K562 (cell line): ENCODE measurements at regions not wholly inside any gene's neighbourhood (a gene's known extent, or its start where the extent isn't known, plus 50 kb on each side); places are given as distances from the start of the nearest gene placed in this dataset.

Source experiments
- ATAC-seq: fragments of 200-7000 bp; cut with Tn5 transposase; 3 replicates; pipeline ENCODE4 v1.9.1; 2020; ENCODE audit warnings: moderate library complexity
- BruUV-seq: library from RNA; stranded (reverse); fragments of 400-500 nt; replicated peaks from 2 replicates; lab custom pipeline; 2021; lab: Mats Ljungman, UMichigan
- CTCF ChIA-PET: fragments of 300-600 bp; formaldehyde crosslinking; extraction: SDS; loops from one replicate; lab custom pipeline; 2021; ENCODE audit warnings: low intra/inter-chr PET ratio; lab: Yijun Ruan, JAX
- POLR2A ChIA-PET: fragments of 300-600, 350-650 bp; sonication (Branson Sonifier 250); formaldehyde crosslinking; extraction: SDS; loops from one replicate; lab custom pipeline; 2021; ENCODE audit warnings: antibody characterized with exemption, inconsistent platforms; lab: Yijun Ruan, JAX
- DNase-seq, 4 experiments: peaks; one replicate each; pipeline versions ENCODE4 v3.0.0 to v3.0.0-alpha.2; 2011 to 2018; ENCODE audit warnings: low spot score in 3 of 4, mixed read lengths in 3 of 4; ENCODE audit errors: extremely low read depth in 1 of 4
- FAIRE-seq: peaks from 2 replicates; lab custom pipeline; 2011; peaks lifted over from hg19 to GRCh38; lab: Jason Lieb, UNC
- H2AFZ ChIP-seq: 2 replicates; pipeline ENCODE4 v1.6.0; 2011; ENCODE audit warnings: low read depth, low read length, control low read depth, inconsistent platforms
- H3K27ac ChIP-seq: fragments of 200-600 bp; 3 replicates; pipeline ENCODE4 v1.8.0; 2011; ENCODE audit warnings: low read depth, mild to moderate bottlenecking, control low read depth, inconsistent platforms, low read length, moderate library complexity, mixed read lengths; ENCODE audit errors: extremely low read depth
- H3K27me3 ChIP-seq, 2 experiments: fragments of 300-600 bp in 1 of 2; 2 replicates in 1 of 2; 3 replicates in 1 of 2; pipeline versions ENCODE4 v1.6.0 to v1.8.0; 2011; ENCODE audit warnings: inconsistent platforms in 2 of 2, low read length in 2 of 2, mild to moderate bottlenecking in 1 of 2, mixed read lengths in 1 of 2, moderate library complexity in 1 of 2; ENCODE audit not compliant: control insufficient read depth in 2 of 2, insufficient read depth in 2 of 2
- H3K36me3 ChIP-seq: fragments of 300-600 bp; 3 replicates; pipeline ENCODE4 v1.8.0; 2011; ENCODE audit warnings: mild to moderate bottlenecking, low read length, inconsistent platforms; ENCODE audit not compliant: control insufficient read depth, insufficient read depth
- H3K4me1 ChIP-seq, 2 experiments: fragments of 200-600 bp in 1 of 2; replicated peaks in 1 of 2; 2 replicates in 1 of 2; 3 replicates in 1 of 2; pipeline versions ENCODE4 v1.5.1 to v1.8.0; 2011; ENCODE audit warnings: inconsistent platforms in 2 of 2, low read length in 2 of 2, mild to moderate bottlenecking in 1 of 2, mixed read lengths in 1 of 2, moderate library complexity in 1 of 2; ENCODE audit not compliant: control insufficient read depth in 2 of 2, insufficient read depth in 2 of 2
- H3K4me2 ChIP-seq: 2 replicates; pipeline ENCODE4 v1.6.1; 2011; ENCODE audit warnings: low read length, control low read depth, inconsistent platforms, mixed read lengths; ENCODE audit not compliant: insufficient read depth
- H3K4me3 ChIP-seq: fragments of 200-600 bp; sonication (generic), shearing (Covaris generic); 2 replicates; pipeline ENCODE4 v1.5.1; 2016; ENCODE audit warnings: control low read depth, inconsistent platforms
- H3K79me2 ChIP-seq: fragments of 200-600 bp; 3 replicates; pipeline ENCODE4 v1.8.0; 2011; ENCODE audit warnings: low read length, inconsistent platforms; ENCODE audit not compliant: control insufficient read depth, insufficient read depth
- H3K9ac ChIP-seq, 2 experiments: 2 replicates each; pipeline versions ENCODE4 v1.6.0 to v1.6.1; 2011; ENCODE audit warnings: low read depth in 2 of 2, low read length in 2 of 2, control low read depth in 1 of 2, inconsistent platforms in 1 of 2, mild to moderate bottlenecking in 1 of 2, mixed read lengths in 1 of 2; ENCODE audit not compliant: insufficient read depth in 1 of 2
- H3K9me1 ChIP-seq: one replicate; pipeline ENCODE4 v1.6.0; 2011; ENCODE audit warnings: inconsistent platforms, mild to moderate bottlenecking, low read length, moderate library complexity; ENCODE audit not compliant: control insufficient read depth, insufficient read depth
- H3K9me3 ChIP-seq: replicated peaks from 2 replicates; pipeline ENCODE4 v1.5.1; 2011; ENCODE audit warnings: low read depth, low read length, inconsistent platforms; ENCODE audit not compliant: control insufficient read depth, insufficient read depth
- H4K20me1 ChIP-seq: replicated peaks from 2 replicates; pipeline ENCODE4 v1.6.1; 2011; ENCODE audit warnings: low read length, inconsistent platforms, mixed read lengths; ENCODE audit not compliant: control insufficient read depth, insufficient read depth
- MAX ChIP-seq: sonication (generic); formaldehyde crosslinking; IDR thresholded peaks from 2 replicates; pipeline ENCODE4 v1.9.0; 2022; ENCODE audit warnings: mild to moderate bottlenecking, missing genetic modification reagents
- MEF2D ChIP-seq: conservative IDR thresholded peaks from 2 replicates; pipeline ENCODE4 v1.6.1; 2016; ENCODE audit warnings: low read depth, missing genetic modification characterization, missing compliant biosample characterization
- MTF1 ChIP-seq: fragments of 250-450 bp; sonication (Bioruptor Pico); IDR thresholded peaks from 2 replicates; pipeline ENCODE4 v1.9.0; 2021; ENCODE audit warnings: moderate library complexity, mild to moderate bottlenecking, inconsistent platforms, borderline replicate concordance
- YY1 ChIP-seq, 3 experiments: IDR thresholded peaks; 2 replicates each; pipeline ENCODE4 v1.6.1; 2011; ENCODE audit warnings: low read length in 2 of 3, mild to moderate bottlenecking in 2 of 3, moderate library complexity in 2 of 3, borderline replicate concordance in 1 of 3, control low read depth in 1 of 3, low read depth in 1 of 3; ENCODE audit not compliant: insufficient read depth in 3 of 3, insufficient replicate concordance in 2 of 3, control insufficient read depth in 1 of 3, insufficient read length in 1 of 3; ENCODE audit errors: extremely low read depth in 1 of 3
- ZNF76 ChIP-seq: fragments of 250-450 bp; sonication (Bioruptor Pico); IDR thresholded peaks from 2 replicates; pipeline ENCODE4 v1.4.0; 2020; ENCODE audit warnings: mild to moderate bottlenecking, moderate library complexity, borderline replicate concordance
- WGBS: fragments of 100-300 bp; shearing (Covaris generic); methylation state at CpG from one replicate; pipeline ENCODE4 v1.1.6; 2016; ENCODE audit warnings: low coverage, mixed read lengths; ENCODE audit not compliant: insufficient coverage; ENCODE audit errors: missing lambda C conversion rate; 5-methylcytosine and 5-hydroxymethylcytosine counted together
- in situ Hi-C: fragments of 300-500 bp; cut with MboI; formaldehyde crosslinking; loops from 4 replicates; pipeline ENCODE4 v1.15.0; 2018; ENCODE audit warnings: inconsistent platforms, mixed read lengths
- intact Hi-C: fragments of 100-400 bp; cut with micrococcal nuclease; formaldehyde crosslinking; loops from 2 replicates; pipeline ENCODE4 v1.14.2; 2022

GRCh38 chr2:44877417-44877816 is 64.1 kb upstream of the SIX3 start:
- TF ChIP-seq MEF2D (tag) (no peak), MAX (CRISPR knock-in tag) (no peak), MTF1 (no peak), ZNF76 (CRISPR knock-in tag) (no peak), YY1 (IDR thresholded peaks at IDR 0.05; ENCODE audit: borderline replicate concordance in 1 of 3, control insufficient read depth in 1 of 3, extremely low read depth in 1 of 3, insufficient read depth in 3 of 3, insufficient read length in 1 of 3, insufficient replicate concordance in 2 of 3, low read depth in 1 of 3, low read length in 2 of 3) (no peak)
- Histone ChIP-seq H3K9me1 (no peaks in the 10 kb centered on the region), H3K79me2 (no peaks in the 10 kb centered on the region), H3K9ac (no peak overlapping the region), H3K4me1 (no peaks in the 10 kb centered on the region), H2AFZ (no peak overlapping the region), H3K27ac (no peak overlapping the region), H3K4me2 (no peak overlapping the region), H3K27me3 (peaks cover 0 to 25% of the 10 kb centered on the region in 2 experiments; a peak in 2 of 5 replicates), H3K9me3 (no peaks in the 10 kb centered on the region), H3K36me3 (no peaks in the 10 kb centered on the region), H3K4me3 (no peak overlapping the region), H4K20me1 (no peaks in the 10 kb centered on the region)
- under 1% methylated on average over 7 of the region's 7 CpGs for WGBS
- DNase-seq (no peak), ATAC-seq (no peak), FAIRE-seq (no peak)
- intact Hi-C loops, result no loop called here
- in situ Hi-C loops, result no loop called here
- POLR2A ChIA-PET, result interaction anchor here (0.7 to 1.0 kb wide), 2 partner anchors 12 to 207 kb away, joined by 3 read pairs; no protein-coding TSS in a partner anchor
- CTCF ChIA-PET, result no interaction called here
- no TSS peak for BruUV-seq
